ENCODE measurements at regions not wholly inside any gene's neighbourhood (a gene's known extent, or its start where the extent isn't known, plus 50 kb on each side); places are given as distances from the start of the nearest gene placed in this dataset.

DNA sequence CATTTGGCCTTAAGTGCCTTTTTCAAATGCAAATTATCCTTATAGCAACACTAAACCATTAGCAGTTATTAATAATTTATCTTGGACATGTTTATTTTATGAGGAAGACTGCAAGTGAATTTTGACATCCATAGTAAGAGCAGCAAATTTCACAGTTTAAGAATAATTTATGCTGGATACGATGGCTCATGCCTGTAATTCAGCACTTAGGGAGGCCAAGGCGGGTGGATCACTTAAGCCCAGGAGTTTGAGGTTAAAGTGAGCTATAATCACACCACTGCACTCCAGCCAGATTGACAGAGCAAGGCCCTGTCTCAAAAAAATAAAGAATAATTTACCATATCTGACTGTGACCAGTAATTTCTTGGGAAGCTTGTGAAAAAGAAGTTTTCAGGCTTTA is 286.2 kb downstream of the TMX3 start:
- no peak overlapping the region for H3K27ac ChIP-seq
- no peaks in the 10 kb centered on the region for H3K4me1 ChIP-seq (ENCODE audit: insufficient read depth)
- WGBS, 3 donors: 72 to 83% (median 80%) methylated on average over 2 of the region's 2 CpGs
- no peak overlapping the region for H3K4me3 ChIP-seq
- intact Hi-C loops (cut with DNase I): no loop called here
- no peak for DNase-seq
- H3K27me3 ChIP-seq: no peaks in the 10 kb centered on the region
- H3K9me3 ChIP-seq: no peaks in the 10 kb centered on the region
- H3K36me3 ChIP-seq: no peaks in the 10 kb centered on the region
- TF ChIP-seq CTCF (IDR thresholded peaks at IDR 0.05) (no peak), POLR2A (IDR thresholded peaks at IDR 0.05) (no peak), EP300 (IDR thresholded peaks at IDR 0.05) (no peak)

DNA sequence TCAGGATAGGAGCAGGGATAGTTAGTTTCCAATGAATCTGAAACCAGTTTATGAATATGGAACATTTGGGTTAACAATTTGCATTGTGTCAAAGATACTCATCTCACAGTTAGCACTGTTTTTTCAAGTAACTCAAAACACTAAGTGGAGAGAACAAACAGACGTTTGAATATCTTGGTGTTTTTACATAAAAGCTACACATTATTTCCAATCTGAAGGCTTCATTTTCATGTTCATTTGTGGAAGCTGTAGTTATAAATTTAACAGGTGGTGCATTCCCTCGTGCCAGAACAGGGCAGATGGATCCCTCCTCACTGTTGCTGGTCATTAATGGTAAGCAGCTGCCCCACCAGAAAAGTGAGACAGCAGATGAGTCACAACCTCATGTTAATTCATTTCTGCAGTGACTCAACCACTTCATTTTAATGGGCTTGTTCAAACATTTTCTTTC is 286.9 kb downstream of the TMX3 start:
- WGBS, 3 donors: 8 to 17% (median 13%) methylated on average over 2 of the region's 2 CpGs
- intact Hi-C loops (cut with DNase I): no loop called here
- no peak for TF ChIP-seq POLR2A (IDR thresholded peaks at IDR 0.05)
- TF ChIP-seq EP300 (IDR thresholded peaks at IDR 0.05): no peak
- no peak for TF ChIP-seq CTCF (IDR thresholded peaks at IDR 0.05)
- no peaks in the 10 kb centered on the region for H3K27me3 ChIP-seq
- H3K4me3 ChIP-seq: no peak overlapping the region
- no peak for DNase-seq
- no peaks in the 10 kb centered on the region for H3K9me3 ChIP-seq
- no peak overlapping the region for H3K27ac ChIP-seq
- H3K36me3 ChIP-seq: no peaks in the 10 kb centered on the region
- no peaks in the 10 kb centered on the region for H3K4me1 ChIP-seq (ENCODE audit: insufficient read depth)

DNA sequence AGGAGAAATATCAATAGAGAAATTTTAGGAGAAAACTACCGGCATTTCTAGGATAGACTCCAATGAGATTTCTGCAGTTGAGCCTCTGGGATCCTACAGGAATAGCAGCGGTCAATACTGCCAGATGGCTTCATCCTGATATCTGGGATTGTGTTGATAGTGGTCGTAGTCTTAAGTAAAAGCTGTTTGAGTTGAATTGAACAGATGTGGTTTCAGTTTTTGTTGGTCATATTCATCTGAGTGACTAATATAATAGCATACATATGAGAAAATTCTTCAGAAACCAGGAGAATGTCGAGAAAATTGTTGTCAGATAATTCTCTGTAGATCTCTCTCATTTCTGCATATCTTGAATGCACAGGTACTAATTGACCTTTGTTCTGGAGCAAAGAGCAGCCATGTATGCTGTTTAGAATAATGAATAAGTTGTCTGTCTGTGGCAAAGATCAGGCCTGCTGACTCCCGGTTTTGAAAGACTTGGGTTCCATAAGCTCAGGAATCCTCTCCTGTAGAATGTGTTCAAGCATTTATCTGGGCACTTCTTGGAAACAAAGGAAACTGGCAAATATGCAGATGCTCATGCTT is 288.1 kb downstream of the TMX3 start:
- no peaks in the 10 kb centered on the region for H3K27me3 ChIP-seq
- no peak overlapping the region for H3K27ac ChIP-seq
- no peak for TF ChIP-seq EP300 (IDR thresholded peaks at IDR 0.05)
- TF ChIP-seq CTCF (IDR thresholded peaks at IDR 0.05): no peak
- TF ChIP-seq POLR2A (IDR thresholded peaks at IDR 0.05): no peak
- H3K36me3 ChIP-seq: no peaks in the 10 kb centered on the region
- no peak overlapping the region for H3K4me3 ChIP-seq
- no peaks in the 10 kb centered on the region for H3K4me1 ChIP-seq (ENCODE audit: insufficient read depth)
- DNase-seq: no peak
- WGBS, 3 donors: 70 to 79% (median 74%) methylated on average over 5 of the region's 5 CpGs
- no peaks in the 10 kb centered on the region for H3K9me3 ChIP-seq
- intact Hi-C loops (cut with DNase I): no loop called here

GRCh38 chr18:68418881-68419280 is 296.0 kb downstream of the TMX3 start:
- no peaks in the 10 kb centered on the region for H3K4me1 ChIP-seq (ENCODE audit: insufficient read depth)
- H3K27ac ChIP-seq: no peak overlapping the region
- H3K9me3 ChIP-seq: no peaks in the 10 kb centered on the region
- WGBS, 3 donors: 48 to 67% (median 56%) methylated on average over 5 of the region's 5 CpGs
- H3K4me3 ChIP-seq: no peak overlapping the region
- no peak for DNase-seq
- intact Hi-C loops (cut with DNase I): no loop called here
- no peaks in the 10 kb centered on the region for H3K27me3 ChIP-seq
- TF ChIP-seq EP300 (IDR thresholded peaks at IDR 0.05) (no peak), CTCF (IDR thresholded peaks at IDR 0.05) (no peak), POLR2A (IDR thresholded peaks at IDR 0.05) (no peak)
- no peaks in the 10 kb centered on the region for H3K36me3 ChIP-seq

Measured in ovary (tissue), 7 donors.